WTC11 (cell line): ENCODE measurements at regions not wholly inside any gene's neighbourhood (a gene's known extent, or its start where the extent isn't known, plus 50 kb on each side); places are given as distances from the start of the nearest gene placed in this dataset.

ENCODE experiments used
- NR3C1 ChIP-seq: sonication (generic); formaldehyde crosslinking; conservative IDR thresholded peaks from 2 replicates; pipeline ENCODE4 v1.8.1; 2023; ENCODE audit warnings: low read depth, mild to moderate bottlenecking, missing genetic modification reagents
- PRRX2 ChIP-seq: fragments of 250-450 bp; sonication (Bioruptor Pico); IDR thresholded peaks from 2 replicates; pipeline ENCODE4 v1.8.0; 2021; ENCODE audit warnings: mild to moderate bottlenecking
- TCF7 ChIP-seq: sonication (generic); formaldehyde crosslinking; IDR thresholded peaks from 2 replicates; pipeline ENCODE4 v1.8.0; 2022; ENCODE audit warnings: mild to moderate bottlenecking, low read depth, missing genetic modification reagents, moderate library complexity
- TF ChIP-seq, protein P1 (sequence below): fragments of 200-600 bp; IDR thresholded peaks from 2 replicates; pipeline ENCODE4 v1.8.0; 2022; ENCODE audit warnings: antibody characterized with exemption

DNA sequence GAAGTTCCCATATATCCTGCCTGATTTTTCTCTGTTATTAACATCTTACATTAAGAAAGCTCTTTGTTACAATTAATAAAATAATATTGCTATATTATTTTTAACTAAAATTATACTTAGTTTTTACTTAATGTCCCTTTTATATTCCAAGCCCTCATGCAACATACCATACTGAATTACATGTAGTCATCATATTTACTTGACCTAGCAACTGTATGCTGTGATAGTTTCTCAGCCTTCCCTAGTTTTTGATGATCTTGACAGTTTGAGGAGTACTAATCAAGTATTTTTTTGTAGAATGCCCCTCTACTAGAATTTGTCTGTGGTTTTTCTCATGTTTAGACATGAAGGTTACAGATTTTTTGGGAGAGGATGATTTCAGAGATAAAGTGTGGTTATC lies 1503.8 kb upstream of the PABPC4L start:
- TF ChIP-seq, protein P1, sequence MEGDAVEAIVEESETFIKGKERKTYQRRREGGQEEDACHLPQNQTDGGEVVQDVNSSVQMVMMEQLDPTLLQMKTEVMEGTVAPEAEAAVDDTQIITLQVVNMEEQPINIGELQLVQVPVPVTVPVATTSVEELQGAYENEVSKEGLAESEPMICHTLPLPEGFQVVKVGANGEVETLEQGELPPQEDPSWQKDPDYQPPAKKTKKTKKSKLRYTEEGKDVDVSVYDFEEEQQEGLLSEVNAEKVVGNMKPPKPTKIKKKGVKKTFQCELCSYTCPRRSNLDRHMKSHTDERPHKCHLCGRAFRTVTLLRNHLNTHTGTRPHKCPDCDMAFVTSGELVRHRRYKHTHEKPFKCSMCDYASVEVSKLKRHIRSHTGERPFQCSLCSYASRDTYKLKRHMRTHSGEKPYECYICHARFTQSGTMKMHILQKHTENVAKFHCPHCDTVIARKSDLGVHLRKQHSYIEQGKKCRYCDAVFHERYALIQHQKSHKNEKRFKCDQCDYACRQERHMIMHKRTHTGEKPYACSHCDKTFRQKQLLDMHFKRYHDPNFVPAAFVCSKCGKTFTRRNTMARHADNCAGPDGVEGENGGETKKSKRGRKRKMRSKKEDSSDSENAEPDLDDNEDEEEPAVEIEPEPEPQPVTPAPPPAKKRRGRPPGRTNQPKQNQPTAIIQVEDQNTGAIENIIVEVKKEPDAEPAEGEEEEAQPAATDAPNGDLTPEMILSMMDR: no peak
- TF ChIP-seq PRRX2 (CRISPR knock-in tag): no peak
- TF ChIP-seq TCF7 (CRISPR knock-in tag): no peak
- TF ChIP-seq NR3C1 (CRISPR knock-in tag): no peak
